Stimulated activated CD8-positive, alpha-beta memory T cell treated with anti-CD3 and anti-CD28 coated beads, Interleukin-12 subunit alpha, Interleukin-12 subunit beta, amount 100 ng/mL, for 24 hours (primary cell): ENCODE measurements at regions not wholly inside any gene's neighbourhood (a gene's known extent, or its start where the extent isn't known, plus 50 kb on each side); places are given as distances from the start of the nearest gene placed in this dataset.
"Not testable (repeated sequence)": the region's sequence is repeated elsewhere in the genome, so short reads cannot be mapped to it uniquely, and the experiment has no call there.

Experiments used
- DNase-seq: peaks from one replicate; pipeline ENCODE4 v3.0.0-alpha.2; 2020; ENCODE audit errors: extremely low read depth

GRCh38 chr12:111274777-111275176 is 94.1 kb downstream of the PHETA1 start:
- no peak for DNase-seq

GRCh38 chr12:111271674-111272418 is 97.0 kb downstream of the PHETA1 start:
- DNase-seq, result no peak

- DNase-seq, result no peak
Measured at GRCh38 chr12:111270774-111271173, 98.1 kb downstream of the PHETA1 start.

- no peak for DNase-seq
Measured at GRCh38 chr12:111270239-111270638, 98.7 kb downstream of the PHETA1 start.

GRCh38 chr12:111269718-111270117 is 99.2 kb downstream of the PHETA1 start:
- no peak for DNase-seq

GRCh38 chr12:111268738-111269572 is 99.9 kb downstream of the PHETA1 start:
- DNase-seq, result no peak

GRCh38 chr12:111267144-111267543 is 101.8 kb downstream of the PHETA1 start:
- no peak for DNase-seq

GRCh38 chr12:111261911-111262676 is 106.8 kb downstream of the PHETA1 start:
- DNase-seq, result no peak

- no peak for DNase-seq
Measured at GRCh38 chr12:111260732-111261131, 108.2 kb downstream of the PHETA1 start.

- DNase-seq, result no peak
Measured at GRCh38 chr12:111259231-111259630, 109.7 kb downstream of the PHETA1 start.

- DNase-seq, result not testable (repeated sequence)
Measured at GRCh38 chr12:111258081-111258480, 110.8 kb downstream of the PHETA1 start.

- no peak for DNase-seq
Measured at GRCh38 chr12:111257435-111257902, 111.4 kb downstream of the PHETA1 start.

- no peak for DNase-seq
Measured at GRCh38 chr12:111256629-111257434, 112.1 kb downstream of the PHETA1 start.

GRCh38 chr12:111255261-111255660 is 113.6 kb downstream of the PHETA1 start:
- no peak for DNase-seq

GRCh38 chr12:111254106-111254505 is 114.8 kb downstream of the PHETA1 start:
- no peak for DNase-seq

- no peak for DNase-seq
Measured at GRCh38 chr12:111253213-111253612, 115.7 kb downstream of the PHETA1 start.

GRCh38 chr12:111251787-111252186 is 117.1 kb downstream of the PHETA1 start:
- DNase-seq, result no peak

GRCh38 chr12:111251058-111251730 is 117.7 kb downstream of the PHETA1 start:
- DNase-seq, result no peak

- no peak for DNase-seq
Measured at GRCh38 chr12:111250251-111250881, 118.5 kb downstream of the PHETA1 start.

- DNase-seq, result no peak
Measured at GRCh38 chr12:111249757-111250156, 119.1 kb downstream of the PHETA1 start.
